Neutrophil (primary cell): ENCODE measurements at regions not wholly inside any gene's neighbourhood (a gene's known extent, or its start where the extent isn't known, plus 50 kb on each side); places are given as distances from the start of the nearest gene placed in this dataset.

Experiments
- H3K27ac ChIP-seq: fragments of 200-600 bp; sonication (generic); 2 replicates; pipeline ENCODE4 v1.5.1; 2016; ENCODE audit warnings: mild to moderate bottlenecking, moderate library complexity
- H3K27me3 ChIP-seq: fragments of 200-600 bp; sonication (generic); 2 replicates; pipeline ENCODE4 v1.6.0; 2016; ENCODE audit warnings: mild to moderate bottlenecking
- H3K36me3 ChIP-seq: fragments of 200-600 bp; sonication (generic); 2 replicates; pipeline ENCODE4 v1.5.1; 2017
- H3K4me1 ChIP-seq, 2 experiments: fragments of 200-600 bp in 1 of 2; sonication (generic) in 1 of 2; 1 replicate in 1 of 2; 2 replicates in 1 of 2; pipeline versions ENCODE4 v1.5.1 to v1.6.1; 2013 to 2016; ENCODE audit warnings: low read depth in 1 of 2, low read length in 1 of 2, mild to moderate bottlenecking in 1 of 2, moderate library complexity in 1 of 2; ENCODE audit not compliant: control insufficient read depth in 1 of 2, insufficient read depth in 1 of 2
- H3K4me3 ChIP-seq, 2 experiments: fragments of 200-600 bp in 1 of 2; sonication (generic) in 1 of 2; 1 replicate in 1 of 2; 2 replicates in 1 of 2; pipeline ENCODE4 v1.5.1; 2013 to 2016; ENCODE audit warnings: low read depth in 1 of 2, low read length in 1 of 2, mild to moderate bottlenecking in 1 of 2, moderate library complexity in 1 of 2
- H3K9me3 ChIP-seq: fragments of 200-600 bp; sonication (generic); 2 replicates; pipeline ENCODE4 v1.5.1; 2016
- CTCF ChIP-seq: fragments of 200-600 bp; sonication (generic); IDR thresholded peaks from 2 replicates; pipeline ENCODE4 v1.5.1; 2016; ENCODE audit warnings: antibody characterized with exemption

GRCh38 chr12:131527736-131528135, 183.2 kb upstream of the SFSWAP start:
- H3K27ac ChIP-seq = no peak overlapping the region
- no peaks in the 10 kb centered on the region for H3K36me3 ChIP-seq
- H3K4me3 ChIP-seq = no peak overlapping the region
- H3K9me3 ChIP-seq = no peaks in the 10 kb centered on the region
- peaks cover 28% of the 10 kb centered on the region for H3K27me3 ChIP-seq
- no peak for TF ChIP-seq CTCF
- peaks cover 30 to 32% of the 10 kb centered on the region in 2 experiments for H3K4me1 ChIP-seq

GRCh38 chr12:131528144-131528543, 182.7 kb upstream of the SFSWAP start:
- peaks cover 30 to 32% of the 10 kb centered on the region in 2 experiments for H3K4me1 ChIP-seq
- TF ChIP-seq CTCF = no peak
- no peak overlapping the region for H3K4me3 ChIP-seq
- H3K36me3 ChIP-seq = no peaks in the 10 kb centered on the region
- no peak overlapping the region for H3K27ac ChIP-seq
- H3K27me3 ChIP-seq = peaks cover 28% of the 10 kb centered on the region
- no peaks in the 10 kb centered on the region for H3K9me3 ChIP-seq

- no peak overlapping the region for H3K27ac ChIP-seq
- peaks cover 28% of the 10 kb centered on the region for H3K27me3 ChIP-seq
- no peak for TF ChIP-seq CTCF
- no peaks in the 10 kb centered on the region for H3K36me3 ChIP-seq
- H3K4me3 ChIP-seq = no peak overlapping the region
- peaks cover 30 to 32% of the 10 kb centered on the region in 2 experiments for H3K4me1 ChIP-seq
- H3K9me3 ChIP-seq = no peaks in the 10 kb centered on the region
Measured at GRCh38 chr12:131528667-131529066, 182.2 kb upstream of the SFSWAP start.

- Histone ChIP-seq H3K4me1 (peaks cover 30 to 32% of the 10 kb centered on the region in 2 experiments), H3K27me3 (peaks cover 28% of the 10 kb centered on the region), H3K36me3 (no peaks in the 10 kb centered on the region), H3K4me3 (no peak overlapping the region), H3K9me3 (no peaks in the 10 kb centered on the region), H3K27ac (no peak overlapping the region)
- no peak for TF ChIP-seq CTCF
Measured at GRCh38 chr12:131529196-131530040, 181.5 kb upstream of the SFSWAP start.

GRCh38 chr12:131530041-131530332, 180.9 kb upstream of the SFSWAP start:
- Histone ChIP-seq H3K9me3 (no peaks in the 10 kb centered on the region), H3K27ac (no peak overlapping the region), H3K36me3 (no peaks in the 10 kb centered on the region), H3K4me3 (no peak overlapping the region), H3K4me1 (peaks cover 30 to 32% of the 10 kb centered on the region in 2 experiments), H3K27me3 (peaks cover 25% of the 10 kb centered on the region)
- TF ChIP-seq CTCF = no peak
